HG02642 (cell line): ENCODE measurements at regions not wholly inside any gene's neighbourhood (a gene's known extent, or its start where the extent isn't known, plus 50 kb on each side); places are given as distances from the start of the nearest gene placed in this dataset.
A peak's percentile ranks its signal among the peaks of the same experiment; 100 is the strongest.

Experiments used
- ATAC-seq: cut with Tn5 transposase; IDR thresholded peaks from one replicate; pipeline ENCODE4 v1.9.1; 2021; ENCODE audit warnings: mild to moderate bottlenecking; ENCODE audit not compliant: unreplicated experiment, poor library complexity

DNA sequence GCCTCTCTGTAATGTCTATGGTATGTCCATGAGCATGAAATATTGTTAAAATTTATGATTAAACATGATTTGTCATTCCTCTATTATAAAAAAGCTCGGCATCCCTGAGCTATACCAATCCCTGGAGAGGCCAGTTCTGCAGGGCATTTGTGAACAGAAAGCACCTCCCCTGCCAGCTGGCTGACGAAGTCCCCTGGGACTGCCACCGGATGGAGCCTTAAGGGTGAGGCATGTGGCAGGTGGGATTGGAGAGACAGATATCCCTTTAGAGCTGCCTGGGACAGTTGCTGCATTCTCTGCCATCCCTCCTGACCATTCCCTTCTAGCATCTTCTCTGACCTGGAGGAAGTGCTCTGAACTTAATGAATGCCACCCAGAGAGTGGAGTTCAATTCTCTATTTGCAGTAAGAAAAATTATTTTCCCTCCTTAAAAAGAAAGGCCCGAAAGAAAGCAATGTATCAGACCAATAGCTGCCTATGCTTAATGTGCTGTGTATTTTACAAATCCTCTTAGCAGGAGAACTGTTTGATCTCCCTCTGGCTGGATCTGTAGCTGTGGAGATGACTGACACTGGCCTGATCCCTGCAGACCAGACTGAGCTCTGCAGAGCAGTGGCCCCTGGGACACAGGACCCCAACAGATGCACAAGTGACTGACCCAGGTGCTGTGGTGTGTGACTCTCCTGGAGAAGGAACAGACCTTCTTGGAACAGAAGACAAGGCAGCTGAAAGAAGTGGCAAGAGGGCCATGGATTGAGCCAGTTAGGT is 219.0 kb upstream of the NAV2 start:
- no peak for ATAC-seq

DNA sequence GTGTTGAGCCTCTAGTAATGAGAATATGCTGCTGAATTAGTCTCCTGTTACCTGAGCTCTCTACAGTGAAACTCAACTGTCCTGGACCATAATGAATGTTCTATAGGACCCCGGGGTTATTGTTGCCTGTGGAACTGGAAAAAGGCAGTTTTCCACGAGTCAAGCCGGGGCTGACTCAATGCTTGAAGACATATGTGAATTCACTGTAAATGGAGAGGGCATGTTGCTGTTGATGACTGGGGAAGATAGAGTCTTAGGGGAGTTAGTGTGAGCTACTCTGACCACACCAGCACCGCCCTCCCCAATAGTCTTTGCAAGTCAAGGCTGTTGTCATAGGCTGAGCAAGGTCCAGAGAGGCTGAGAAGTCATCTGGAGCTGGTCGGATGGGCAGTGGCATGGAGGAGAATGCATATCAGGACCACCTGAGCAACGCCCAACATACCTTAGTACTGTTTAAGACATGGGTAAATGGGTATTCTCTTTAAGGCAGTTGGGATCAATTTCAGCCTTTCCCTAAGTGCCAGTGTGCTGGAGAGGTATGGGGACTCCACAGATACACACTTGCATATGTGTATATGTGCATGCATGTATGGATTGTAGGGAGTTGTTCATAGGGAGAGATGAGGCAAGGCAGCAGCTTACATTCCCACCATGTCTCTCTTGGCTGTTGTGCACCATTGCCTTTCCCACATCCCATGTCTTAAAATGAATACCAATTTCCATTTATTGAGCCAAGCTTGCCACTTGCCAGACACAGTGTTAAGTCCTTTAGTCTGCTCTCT is 230.1 kb upstream of the NAV2 start:
- ATAC-seq = no peak

DNA sequence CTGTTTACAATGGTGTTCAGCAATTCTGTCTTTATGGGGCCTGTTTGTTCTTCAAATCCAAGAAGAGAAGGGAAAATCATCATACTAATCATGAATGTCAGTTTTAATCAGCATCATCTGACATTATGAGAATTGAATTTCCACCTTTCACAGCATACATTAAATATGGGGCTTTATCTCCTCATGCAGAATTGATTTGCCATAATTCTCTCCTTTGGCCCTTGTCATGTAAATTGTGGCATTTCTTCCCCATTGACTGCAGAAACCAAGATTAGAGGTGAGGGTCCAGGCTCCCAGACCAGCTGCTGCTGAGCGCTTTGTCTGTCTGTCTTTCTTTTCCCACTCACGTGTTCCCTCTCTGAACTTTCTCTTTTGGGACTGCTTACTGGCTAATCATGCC is 232.1 kb upstream of the NAV2 start:
- no peak for ATAC-seq

DNA sequence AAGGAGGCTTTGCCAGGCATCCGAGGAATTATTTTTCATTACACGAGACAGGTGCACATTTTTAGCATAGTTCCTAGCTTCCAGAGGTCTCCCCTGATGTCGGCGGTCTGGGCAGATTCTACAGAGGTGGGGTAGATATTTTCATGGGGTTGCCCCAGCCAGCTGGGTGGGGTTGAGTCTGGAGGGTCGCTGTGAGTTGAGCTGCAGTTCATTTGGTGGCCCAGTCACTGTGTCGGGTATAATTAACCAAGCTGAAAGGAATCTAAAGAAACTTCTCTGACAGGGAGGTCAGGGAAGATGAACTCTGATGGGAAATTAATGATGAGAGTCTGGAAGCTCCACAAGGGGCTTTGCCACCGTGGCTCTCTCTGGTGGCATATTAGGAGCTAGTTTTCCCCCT is 233.7 kb upstream of the NAV2 start:
- no peak for ATAC-seq

DNA sequence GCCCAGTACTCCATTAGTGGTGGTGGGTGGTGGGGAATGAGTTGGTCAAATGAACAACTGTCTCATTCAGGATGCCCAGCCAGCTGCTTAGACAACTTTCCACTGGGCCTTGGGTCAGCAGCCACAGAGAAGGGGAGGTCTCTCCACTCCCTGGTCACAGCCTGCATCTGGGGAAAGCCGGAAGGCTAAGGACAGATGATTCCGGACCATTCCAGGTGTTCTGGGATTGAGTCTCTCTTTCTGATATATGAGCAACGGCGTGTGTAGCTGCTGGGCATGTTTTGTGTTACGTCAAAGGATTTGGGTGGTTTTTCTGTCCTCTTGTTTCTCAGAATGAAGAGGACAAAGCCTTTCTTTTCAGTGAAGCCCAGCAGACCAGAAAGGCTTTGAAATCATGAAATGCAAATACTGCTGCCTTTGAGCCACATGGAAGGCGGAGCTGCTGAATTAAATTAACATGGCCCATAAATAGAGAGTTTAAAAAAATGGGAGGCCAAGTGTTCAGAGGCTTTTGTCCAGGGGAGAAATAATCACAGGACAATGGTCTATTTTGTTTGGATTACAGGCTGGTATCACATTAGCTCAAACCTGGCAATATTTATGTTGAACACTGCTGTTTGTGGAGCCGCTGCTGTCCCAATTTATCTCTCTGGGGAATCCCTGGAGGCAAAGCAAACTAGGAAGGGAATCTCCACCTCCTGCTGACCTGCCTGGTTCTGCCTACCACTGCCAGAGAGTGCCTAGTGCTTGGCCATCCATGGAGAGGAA is 234.4 kb upstream of the E2F8 start:
- peak; percentile 80 for ATAC-seq

DNA sequence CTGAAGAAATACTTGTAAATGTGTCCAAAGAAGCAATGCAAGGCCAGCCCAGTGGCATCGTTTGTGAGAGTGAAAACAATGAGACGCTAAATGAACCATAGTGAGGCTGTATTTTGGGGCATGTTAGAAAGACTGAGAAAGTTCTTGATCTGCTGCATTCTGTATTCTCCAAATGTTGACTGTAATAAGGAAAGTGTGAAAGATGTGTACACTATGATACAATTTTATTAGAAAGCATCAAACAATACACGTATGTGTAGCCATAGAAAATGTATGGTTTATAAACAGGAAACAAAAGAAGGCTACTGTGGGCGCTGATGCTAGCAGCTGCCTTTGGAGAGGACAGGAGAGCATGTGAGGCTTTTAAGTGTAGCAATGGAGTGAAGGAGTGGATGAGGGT is 233.5 kb upstream of the E2F8 start:
- no peak for ATAC-seq

DNA sequence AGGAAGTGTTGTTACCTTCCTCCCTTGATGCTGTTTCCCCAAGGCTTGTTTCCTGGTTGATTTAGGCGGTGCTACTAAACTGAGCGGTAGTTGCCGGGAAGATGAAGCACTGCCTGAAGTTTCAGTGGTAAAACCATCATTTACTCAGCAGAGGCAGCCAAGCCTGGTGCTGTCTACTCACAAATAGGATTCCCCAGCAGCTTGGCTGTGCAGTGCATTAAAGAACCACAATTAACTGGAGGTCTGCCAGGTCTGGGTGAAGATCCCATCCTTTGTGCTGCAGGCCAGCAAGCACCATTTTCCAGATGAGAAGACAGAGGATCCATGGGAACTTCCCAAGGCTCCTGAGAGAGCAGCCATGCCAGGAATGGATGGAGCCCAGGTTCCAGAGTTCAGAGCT is 231.9 kb upstream of the E2F8 start:
- no peak for ATAC-seq

DNA sequence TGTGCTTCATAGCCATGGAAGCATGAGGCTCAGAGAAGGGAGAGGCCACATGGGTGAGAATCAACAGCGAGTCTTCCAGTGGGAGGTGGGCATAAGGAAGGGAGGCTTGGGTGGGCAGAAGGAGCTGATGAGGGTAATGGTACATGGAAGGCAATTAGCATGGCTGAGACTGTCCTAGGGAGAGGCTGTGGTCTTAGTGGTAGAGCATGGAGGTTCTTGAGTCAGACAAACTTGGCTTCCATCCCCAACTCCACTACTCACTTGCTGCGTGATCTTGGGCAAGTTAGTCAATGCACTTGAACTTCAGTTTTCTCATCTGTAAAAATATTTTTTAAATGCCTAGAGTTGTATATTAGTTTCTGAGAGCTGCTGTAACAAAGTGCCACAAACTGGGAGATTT is 227.2 kb upstream of the E2F8 start:
- no peak for ATAC-seq

DNA sequence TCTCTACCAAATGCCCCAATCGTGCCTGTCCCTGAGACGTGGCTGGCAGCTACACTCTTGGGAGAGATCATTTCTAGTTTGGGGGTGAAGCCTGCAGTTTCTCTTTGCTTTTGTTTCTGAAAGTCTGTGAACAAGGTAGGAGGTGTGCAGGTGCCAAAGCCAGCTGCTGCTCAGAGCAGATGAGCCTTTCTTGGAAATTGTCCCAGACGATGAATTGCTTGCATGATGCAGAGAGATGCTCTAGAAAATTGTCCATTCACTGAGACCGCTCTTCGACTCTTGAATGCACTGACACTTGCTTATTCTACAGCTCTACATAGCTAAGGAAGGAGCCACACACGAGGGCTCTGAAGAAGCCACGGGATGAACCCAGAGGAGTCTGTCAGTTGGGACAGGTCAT is 225.6 kb upstream of the E2F8 start:
- ATAC-seq = no peak

DNA sequence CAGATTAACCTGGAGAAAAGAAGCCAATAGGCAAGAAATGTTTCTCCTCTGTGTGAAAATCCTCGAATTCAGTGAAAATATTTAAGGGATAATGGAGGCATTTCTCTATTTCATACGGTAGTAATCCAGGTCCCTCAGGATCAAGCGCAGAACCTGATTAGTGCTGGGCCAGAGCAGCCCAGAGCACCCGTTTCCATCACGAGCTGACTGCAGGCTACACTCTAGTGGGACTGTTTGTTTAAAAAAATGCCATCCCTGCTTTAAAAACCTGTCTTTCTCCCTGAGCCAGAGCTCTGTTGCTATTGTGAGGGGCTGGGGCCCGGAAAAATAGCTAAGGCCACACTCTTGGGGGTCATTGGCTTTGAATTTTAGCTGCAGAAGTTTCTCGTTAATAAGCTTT is 223.2 kb upstream of the E2F8 start:
- no peak for ATAC-seq

DNA sequence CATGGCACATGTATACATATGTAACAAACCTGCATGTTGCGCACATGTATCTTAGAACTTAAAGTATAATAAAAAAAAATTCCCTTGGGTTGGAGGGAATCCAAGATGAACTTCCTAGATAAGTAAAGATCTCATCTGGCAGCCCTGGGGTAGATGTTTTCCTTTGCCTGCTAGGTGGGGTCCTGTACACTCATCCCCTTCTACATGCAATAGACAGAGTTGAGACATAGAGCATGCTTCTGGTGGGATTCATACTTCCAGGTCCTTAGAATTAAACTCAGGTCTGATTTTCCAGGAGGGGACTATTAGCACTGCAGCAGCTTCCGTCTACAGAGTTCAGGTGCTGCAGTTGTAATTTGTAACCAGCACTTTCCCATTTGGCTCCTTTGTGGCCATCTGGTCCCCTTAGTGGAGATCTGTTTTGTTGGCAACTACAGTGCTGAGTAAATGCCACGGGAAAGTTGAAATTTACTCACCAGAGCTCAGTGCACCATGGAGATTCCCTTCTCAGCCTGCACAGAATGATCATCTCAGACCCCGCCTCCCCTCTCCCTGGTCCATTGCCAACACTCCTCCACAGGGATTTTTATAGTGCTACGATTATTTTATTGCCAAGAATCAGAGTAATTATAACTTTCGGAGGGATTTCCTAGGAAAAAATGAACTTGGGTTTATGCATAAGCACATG is 220.1 kb upstream of the E2F8 start:
- no peak for ATAC-seq

DNA sequence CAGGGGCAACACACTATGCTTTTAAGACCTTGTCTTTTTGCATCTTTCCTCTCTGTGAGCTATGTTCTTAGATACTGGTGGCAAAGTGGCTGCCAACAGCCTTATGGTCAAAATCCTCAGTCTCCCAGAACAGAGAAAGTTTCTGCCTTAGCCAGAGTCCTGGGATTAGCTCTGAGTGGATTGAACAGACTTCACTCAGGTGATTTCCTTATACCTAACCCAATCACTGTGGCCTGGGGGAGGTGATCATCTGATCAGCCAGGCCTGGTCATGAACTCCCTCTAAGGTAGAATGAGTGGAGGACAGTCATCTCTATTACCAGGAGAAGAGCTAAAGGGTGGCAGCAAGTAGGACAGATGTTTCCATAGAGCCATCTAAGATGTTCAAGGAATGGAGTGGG is 218.5 kb upstream of the E2F8 start:
- ATAC-seq = no peak

DNA sequence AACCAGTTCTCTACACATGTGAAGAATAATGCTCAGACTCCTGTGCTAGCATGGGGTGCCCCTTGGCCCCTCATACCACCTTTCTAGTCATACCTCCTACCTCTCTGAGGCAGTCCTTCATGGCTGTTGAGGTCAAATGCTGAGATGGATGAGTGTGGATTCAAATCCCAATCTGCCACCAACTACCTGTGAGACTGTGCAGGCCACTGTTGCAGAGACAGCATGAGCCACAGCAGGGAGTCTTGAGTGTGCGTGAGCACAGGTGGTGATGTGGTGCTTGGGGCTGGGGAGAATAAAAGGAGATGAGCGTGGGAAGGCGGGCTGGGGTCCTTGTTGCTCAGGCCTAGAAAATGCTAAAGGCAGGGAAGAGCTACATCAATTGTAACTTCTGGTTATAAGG is 218.0 kb upstream of the E2F8 start:
- no peak for ATAC-seq

DNA sequence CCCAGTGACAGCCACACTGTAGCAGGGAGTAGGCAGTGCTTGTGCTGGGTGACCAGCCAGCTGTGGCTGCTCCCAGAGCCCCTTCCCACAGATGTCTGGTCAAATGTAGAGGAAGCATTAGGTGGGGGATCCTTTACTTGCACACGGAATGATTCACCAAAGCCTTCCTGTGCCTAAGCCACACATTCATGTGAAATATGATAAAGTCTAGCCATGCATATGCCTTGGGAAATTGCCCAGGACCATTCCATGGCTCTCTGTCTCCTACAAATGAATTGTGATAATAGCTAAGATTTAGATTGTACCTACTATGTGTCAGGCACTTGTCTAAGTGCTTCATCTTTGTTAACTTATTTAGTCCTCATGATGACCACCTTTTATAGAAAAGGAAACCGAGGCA is 217.5 kb upstream of the E2F8 start:
- ATAC-seq = no peak

DNA sequence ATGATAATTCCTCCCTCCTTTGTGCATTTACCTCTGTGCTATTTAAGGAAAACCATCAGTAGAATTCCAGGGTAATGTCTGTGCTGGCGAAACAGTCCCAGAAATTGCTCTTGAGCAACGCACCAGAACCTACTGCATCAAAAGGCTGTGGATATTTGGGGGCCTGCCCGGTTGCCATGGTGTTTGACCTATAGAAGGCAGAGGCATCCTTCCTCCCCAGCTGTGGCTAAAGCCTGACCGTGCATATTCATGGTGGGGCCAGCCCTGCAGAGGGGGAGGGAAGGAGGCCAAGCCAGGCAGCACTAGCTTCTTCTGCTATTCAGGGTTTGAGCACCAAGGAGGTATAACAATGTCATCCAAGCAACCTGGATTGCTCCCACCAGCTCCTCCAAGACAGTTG is 215.0 kb upstream of the E2F8 start:
- ATAC-seq = no peak

DNA sequence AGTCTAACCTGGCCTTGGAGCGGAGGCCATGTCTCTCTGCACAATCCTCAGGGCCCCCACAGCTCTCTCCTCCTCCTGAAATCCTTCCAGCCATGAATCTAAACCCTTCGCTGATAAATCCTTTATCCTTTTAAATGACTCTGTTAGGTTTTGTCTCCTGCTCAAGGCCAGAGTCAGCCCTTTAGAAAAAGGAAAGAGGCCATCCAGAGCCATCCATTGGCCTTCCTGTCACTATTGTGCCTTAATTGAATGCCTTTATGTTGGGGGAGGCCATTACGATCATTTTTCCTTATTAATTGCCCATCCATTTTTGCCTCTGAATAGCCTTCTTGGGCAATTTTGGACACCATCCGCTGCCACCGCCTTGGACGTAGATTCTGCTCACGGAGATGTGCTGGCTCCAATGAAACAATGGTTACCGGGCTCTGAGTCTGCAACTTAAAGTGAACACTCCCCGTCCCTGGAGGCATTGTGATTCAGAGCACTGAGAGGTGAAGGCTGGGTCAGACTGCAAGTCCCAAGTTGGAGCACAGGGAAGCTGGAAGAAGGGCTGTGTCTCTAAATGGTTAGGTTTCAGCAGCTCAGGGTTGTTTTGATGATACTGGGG is 213.0 kb upstream of the E2F8 start:
- no peak for ATAC-seq

DNA sequence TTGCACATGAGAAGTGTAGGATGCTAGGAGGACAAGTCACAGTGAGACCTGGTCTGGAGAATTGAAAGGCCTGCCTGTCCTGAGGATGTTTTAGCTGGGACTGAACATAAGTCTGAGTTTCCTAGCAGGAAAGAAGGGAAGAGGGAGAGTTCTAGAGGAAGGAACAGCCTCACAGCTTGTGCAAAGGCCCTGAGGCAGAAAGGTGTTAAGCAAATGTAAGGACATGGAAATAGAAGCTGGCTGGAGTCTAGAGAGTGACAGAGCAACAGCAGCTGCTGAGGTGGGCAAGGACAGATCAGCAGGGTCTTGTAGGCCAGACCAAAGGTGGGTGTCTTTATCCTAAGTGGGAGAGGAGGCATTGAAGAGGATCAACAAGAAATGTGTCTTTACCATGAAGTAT is 210.9 kb upstream of the E2F8 start:
- ATAC-seq = no peak

DNA sequence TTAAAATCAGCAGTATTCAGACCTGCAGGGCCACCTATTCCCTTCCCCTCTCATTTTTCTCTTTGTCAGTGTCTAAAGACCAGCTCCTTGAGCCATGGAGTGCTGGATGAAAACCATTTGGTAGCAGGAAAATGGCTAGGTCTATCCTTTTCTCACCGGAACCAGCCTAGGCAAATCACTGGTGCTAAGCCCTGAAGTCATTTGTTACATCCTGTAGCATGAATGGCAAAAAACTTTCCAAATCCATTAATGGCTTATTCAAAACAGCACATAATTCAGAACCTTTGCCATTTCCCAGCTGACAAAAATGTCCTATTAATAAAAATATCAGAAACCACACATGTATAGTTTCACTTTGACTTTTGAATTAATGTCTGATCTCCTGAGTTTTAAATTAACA is 209.5 kb upstream of the E2F8 start:
- ATAC-seq = no peak

DNA sequence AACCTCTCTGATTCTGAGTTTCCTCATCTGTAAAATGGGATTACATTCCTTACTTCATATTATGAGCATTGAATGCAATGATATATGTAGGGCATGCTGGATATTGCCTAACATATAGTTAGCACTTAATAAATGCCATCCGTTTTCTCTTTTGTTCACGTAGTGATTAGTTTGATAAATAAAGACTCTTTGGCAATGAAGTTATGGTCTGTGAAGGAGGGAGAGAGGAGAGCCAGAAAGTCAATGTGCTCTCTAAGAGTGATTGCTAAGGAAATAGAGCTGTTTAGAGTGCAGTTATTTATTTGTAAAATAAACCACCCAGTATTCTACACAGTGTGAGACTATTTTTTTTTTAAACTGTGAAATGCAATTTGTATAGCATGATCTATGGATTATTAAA is 207.9 kb upstream of the E2F8 start:
- no peak for ATAC-seq

DNA sequence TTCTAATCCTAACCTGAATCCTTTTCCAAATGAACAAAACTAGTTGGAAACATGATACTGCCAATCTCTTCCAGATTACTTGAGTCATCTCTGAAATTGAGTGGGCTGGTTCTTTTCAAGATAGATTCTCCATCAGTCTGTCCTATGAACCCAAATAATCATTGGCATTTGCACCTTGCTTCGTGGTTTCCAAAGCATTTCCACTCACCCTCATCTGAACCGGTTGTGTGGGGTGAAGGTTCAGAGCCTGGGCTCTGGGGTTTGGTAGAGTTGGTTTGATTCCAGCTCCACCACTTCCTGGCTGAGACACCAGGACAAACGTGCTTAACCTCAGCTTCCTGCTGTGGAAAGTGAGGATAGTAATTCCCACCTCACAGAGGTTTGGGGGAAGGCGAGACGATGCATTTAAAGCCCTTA is 206.4 kb upstream of the E2F8 start:
- ATAC-seq = no peak
